Endometrium (tissue), 2 donors: ENCODE measurements at regions not wholly inside any gene's neighbourhood (a gene's known extent, or its start where the extent isn't known, plus 50 kb on each side); places are given as distances from the start of the nearest gene placed in this dataset.
A peak's percentile ranks its signal among the peaks of the same experiment; 100 is the strongest.

Experiments
- FAIRE-seq: peaks from 2 replicates; lab custom pipeline; 2012; peaks lifted over from hg19 to GRCh38; lab: Jason Lieb, UNC
- donor health status: control.
- donor health status: control.

- FAIRE-seq = no peak
Measured at GRCh38 chr18:60445341-60445740, 72.8 kb upstream of the MC4R start.

DNA sequence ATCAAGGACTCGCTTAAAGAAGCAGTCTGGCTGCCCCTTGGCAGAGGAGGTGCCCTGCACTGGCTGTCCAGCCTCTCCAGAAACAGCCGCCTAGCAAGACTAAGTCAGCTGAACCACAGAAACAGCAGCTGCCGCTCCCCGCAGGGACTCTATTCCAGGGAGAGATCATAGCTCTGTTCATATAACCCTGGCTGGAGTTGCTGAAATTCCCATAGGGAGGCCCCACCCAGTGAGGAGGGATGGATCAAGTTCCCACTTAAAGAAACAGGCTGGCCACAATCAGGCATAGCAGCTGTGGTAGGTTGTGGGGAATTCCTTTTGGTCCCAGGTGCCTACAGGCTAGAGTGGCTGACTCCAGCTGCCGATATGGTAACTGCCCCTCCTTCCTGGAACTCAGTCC lies 74.2 kb upstream of the MC4R start:
- FAIRE-seq = no peak

GRCh38 chr18:60448487-60449267 lies 76.1 kb upstream of the MC4R start:
- FAIRE-seq = no peak

DNA sequence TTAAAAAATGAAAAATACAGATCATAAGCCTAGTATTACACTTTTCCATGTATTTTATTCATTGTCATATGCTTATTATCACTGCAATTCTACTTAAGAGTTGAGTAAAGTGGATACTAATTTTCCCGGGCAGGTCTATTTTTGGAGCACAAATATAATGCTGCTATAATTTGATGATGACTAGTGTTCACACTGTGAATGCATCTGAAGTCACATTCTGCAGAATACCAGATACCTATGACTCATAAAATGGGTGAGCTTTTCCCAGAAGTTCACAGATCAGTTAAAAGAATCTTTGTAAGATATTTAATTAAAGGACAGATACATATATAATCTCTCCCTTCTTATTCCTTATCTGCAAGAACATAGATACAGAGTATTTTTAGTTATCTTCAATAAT lies 79.8 kb upstream of the MC4R start:
- no peak for FAIRE-seq

DNA sequence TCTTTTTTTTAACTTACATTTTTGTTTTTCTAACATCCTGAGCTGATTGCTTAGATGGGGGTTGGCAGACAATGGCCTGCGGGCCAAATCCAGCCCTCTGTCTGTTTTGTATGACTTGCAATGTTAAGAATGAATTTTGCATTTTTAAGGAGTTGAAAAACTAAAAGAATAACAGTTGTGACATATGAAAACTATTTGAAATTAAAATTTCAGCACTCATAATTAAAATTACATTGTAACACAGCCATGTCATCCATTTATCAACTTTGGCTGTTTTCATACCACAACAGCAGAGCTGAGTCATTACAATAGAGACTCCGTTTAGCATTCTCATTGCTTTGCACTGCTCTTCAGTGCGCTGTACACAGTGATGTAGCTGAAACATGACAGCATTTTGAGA lies 94.1 kb upstream of the MC4R start:
- no peak for FAIRE-seq

- no peak for FAIRE-seq
Measured at GRCh38 chr18:60469387-60470100, 97.0 kb upstream of the MC4R start.

- no peak for FAIRE-seq
Measured at GRCh38 chr18:60471652-60472051, 99.1 kb upstream of the MC4R start.

DNA sequence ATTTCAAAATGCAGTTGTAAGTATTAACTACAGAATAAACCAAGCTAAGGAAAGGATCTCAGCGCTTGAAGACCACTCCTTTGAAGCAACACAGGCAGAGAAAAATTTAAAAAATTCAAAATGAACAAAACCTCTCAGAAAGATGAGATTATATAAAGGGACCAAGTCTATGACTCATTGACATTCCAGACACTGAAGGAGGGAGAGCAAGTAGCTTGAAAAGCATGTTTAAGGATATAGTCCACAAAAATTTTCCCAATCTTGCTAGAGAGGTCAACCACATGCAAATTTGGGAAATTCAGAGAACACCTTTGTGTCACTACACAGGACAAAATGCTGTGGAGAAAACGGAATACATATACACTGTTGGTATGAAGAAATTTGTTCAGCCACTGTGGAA lies 112.6 kb upstream of the MC4R start:
- FAIRE-seq = no peak

DNA sequence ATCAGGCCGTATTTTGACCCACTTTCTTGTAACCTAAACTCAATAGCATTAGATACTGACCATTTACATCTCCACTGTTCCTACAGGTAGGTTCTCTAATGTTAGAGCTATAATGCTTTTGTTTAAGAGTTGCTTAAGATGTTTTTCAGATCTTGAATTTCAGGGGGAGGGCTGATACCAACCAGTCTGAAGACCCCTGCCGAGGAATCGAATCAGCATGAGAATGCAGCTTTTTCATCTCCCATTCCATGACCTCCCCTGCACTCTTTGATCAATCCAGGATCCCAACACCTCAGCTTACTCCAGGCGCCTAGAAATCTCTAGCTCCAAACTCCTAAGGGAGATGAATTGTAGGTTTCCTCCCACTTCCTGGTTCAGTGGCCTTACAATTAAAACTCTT lies 120.5 kb upstream of the MC4R start:
- FAIRE-seq = no peak

DNA sequence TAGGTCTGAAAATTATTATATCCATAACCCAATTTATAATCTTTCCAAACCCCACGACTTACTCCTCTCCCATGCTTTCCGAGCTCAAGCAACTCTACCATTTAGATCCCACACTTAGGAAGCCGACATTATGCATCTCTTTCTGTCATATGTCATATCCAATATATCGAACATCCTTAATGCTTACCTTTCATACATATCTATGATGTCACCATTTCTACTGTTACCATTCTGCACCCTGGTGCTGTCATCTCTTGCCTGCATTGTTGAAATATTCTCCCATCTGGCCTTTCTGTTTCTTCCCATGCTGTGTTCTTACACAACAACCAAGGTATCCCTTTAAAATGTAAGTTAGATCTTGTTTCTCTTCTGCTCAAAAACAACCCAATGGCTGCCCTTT lies 127.1 kb upstream of the MC4R start:
- FAIRE-seq = no peak

GRCh38 chr18:60500960-60501359 lies 128.4 kb upstream of the MC4R start:
- no peak for FAIRE-seq

DNA sequence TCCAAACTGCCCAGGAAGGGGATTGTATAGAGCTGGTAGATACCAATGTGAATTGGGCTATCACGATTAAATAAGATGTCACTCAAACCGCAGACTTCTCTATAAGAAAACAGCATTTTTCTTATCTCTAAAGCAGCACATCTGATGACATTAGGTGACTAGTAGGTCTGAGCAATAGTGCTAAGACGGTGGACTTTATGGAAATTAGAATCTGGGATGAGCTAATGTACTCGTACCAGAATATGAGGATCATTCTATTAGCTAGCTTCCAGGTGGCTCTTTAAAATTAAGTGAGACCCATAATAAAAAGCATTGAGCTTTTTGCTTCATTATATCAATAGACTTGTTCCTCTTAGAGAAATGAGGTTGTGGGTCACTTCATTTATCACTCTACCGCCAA lies 130.0 kb upstream of the MC4R start:
- no peak for FAIRE-seq

- FAIRE-seq = no peak
Measured at GRCh38 chr18:60503199-60503598, 130.6 kb upstream of the MC4R start.

GRCh38 chr18:60506190-60506589 lies 133.6 kb upstream of the MC4R start:
- peak; percentile 37 for FAIRE-seq

- FAIRE-seq = no peak
Measured at GRCh38 chr18:60506682-60507081, 134.1 kb upstream of the MC4R start.

- FAIRE-seq = no peak
Measured at GRCh38 chr18:60508108-60508507, 135.5 kb upstream of the MC4R start.

DNA sequence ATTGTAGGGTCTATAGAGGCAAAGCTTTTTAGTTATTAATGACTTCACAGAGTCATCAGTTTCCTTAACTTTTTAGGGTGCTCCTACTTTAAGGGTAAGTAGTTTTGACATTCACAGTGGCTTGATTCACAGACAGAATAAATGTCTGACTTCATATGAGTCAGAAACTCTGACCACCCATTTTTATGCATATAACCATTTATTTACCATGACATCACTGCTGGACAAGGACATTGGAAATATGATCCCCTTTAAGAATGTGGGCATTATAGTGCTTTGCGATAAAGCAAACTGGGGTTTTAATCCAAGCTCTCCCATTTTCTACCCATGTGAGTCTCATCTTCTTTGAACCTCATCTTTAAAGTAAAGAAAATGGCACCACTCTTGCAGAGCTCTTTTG lies 162.0 kb upstream of the MC4R start:
- no peak for FAIRE-seq

DNA sequence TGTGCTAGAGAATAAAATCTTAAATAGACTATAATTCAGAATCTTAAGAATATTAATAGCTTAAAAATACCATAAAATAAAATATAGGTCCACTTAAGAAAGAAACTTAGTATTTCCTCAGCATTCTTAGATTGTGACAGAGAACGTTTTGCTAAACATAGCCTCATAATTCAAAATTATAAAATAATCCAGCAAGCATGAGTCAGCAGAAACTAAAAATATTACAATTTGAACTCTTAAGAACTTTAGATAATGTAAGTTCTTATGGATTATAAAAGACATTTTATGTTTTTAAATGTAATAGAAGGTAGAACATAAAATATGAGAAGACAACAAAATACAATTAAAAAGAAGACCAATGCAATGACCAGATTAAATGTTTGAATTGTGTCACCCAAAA lies 164.5 kb upstream of the MC4R start:
- FAIRE-seq = no peak

GRCh38 chr18:60538891-60539290 lies 166.3 kb upstream of the MC4R start:
- no peak for FAIRE-seq

DNA sequence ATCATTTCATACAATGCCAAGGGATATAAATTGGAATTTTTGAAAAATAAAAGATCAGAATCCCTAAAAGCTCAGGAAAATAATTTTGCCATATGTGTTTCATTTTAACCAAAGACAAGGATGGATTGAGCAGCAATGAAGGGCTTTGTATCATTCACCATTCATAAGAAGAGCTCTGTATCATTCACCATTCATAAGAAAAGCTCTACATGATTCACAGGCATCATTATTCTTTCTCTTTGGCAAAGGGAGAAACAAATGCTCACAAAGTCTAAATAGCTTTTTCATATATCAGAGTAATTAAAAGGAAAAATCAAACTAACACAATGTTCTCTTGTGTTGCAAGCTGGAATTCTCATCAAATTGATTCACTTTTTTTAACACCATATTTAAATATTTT lies 169.1 kb upstream of the MC4R start:
- FAIRE-seq = no peak

DNA sequence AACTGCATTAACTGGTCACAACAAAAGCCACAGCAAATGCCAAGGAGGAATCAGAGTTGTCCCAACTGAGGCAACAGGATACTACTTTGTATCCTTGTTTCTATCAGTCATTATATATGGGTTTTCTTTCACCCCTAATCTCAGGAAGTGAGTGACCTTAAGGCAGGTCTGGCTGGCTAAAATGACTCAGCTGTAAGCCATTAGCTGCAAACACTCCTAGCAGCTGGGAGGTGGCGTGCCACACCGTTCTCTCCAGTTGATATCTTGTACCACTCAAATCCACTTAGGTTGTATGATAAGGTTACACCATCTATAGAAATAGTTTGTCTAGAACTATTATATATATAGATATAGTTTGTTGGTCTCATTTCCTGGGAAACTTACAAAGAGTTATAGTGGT lies 171.1 kb upstream of the MC4R start:
- no peak for FAIRE-seq

GRCh38 chr18:60549338-60549960 lies 176.9 kb upstream of the MC4R start:
- FAIRE-seq = peak; percentile 96

DNA sequence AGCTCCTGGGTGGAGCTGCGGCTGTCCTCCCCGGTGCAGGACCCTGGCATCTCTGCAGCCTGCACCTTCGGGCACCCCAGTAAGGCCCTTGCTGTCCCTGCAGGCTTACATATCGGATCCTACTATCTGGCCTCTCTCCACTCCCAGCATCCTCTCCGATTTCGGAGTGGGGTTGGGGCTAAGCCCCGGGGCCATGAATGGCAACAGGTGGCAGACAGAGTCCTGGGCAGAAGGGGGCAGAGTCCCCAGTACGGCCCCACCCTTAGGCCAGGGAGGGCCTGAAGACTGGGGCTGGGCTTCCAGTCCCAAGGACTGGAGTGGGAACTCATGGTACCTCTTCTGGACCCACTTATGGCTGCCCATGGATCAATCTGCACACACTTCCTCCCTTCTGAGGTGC lies 180.4 kb upstream of the MC4R start:
- no peak for FAIRE-seq

GRCh38 chr18:60554967-60555366 lies 182.4 kb upstream of the MC4R start:
- no peak for FAIRE-seq
